Neural crest cell (in vitro differentiated cells): ENCODE measurements at regions not wholly inside any gene's neighbourhood (a gene's known extent, or its start where the extent isn't known, plus 50 kb on each side); places are given as distances from the start of the nearest gene placed in this dataset.

ENCODE experiments used
- DNase-seq: peaks from one replicate; pipeline ENCODE4 v3.0.0; 2021; ENCODE audit warnings: low read depth, mixed read lengths, low spot score
- H3K27ac Mint-ChIP-seq: one replicate; pipeline ENCODE4 v1.8.0; 2021; ENCODE audit warnings: mild to moderate bottlenecking, mixed read lengths; ENCODE audit not compliant: unreplicated experiment
- H3K27me3 Mint-ChIP-seq: 2 replicates; pipeline ENCODE4 v1.8.0; 2021; ENCODE audit warnings: low read depth, mild to moderate bottlenecking, mixed read lengths
- H3K36me3 Mint-ChIP-seq: 2 replicates; pipeline ENCODE4 v1.8.0; 2021; ENCODE audit warnings: low read depth, mild to moderate bottlenecking, mixed read lengths
- H3K4me1 Mint-ChIP-seq: 2 replicates; pipeline ENCODE4 v1.8.0; 2021; ENCODE audit warnings: mixed read lengths
- H3K4me3 Mint-ChIP-seq: one replicate; pipeline ENCODE4 v1.8.0; 2021; ENCODE audit warnings: mild to moderate bottlenecking, mixed read lengths
- H3K9me3 Mint-ChIP-seq: 2 replicates; pipeline ENCODE4 v1.8.0; 2021; ENCODE audit warnings: mixed read lengths
- CTCF ChIP-seq: fragments of 200-600 bp; sonication (generic); conservative IDR thresholded peaks from 2 replicates; pipeline ENCODE4 v1.5.0; 2021; ENCODE audit warnings: antibody characterized with exemption, mild to moderate bottlenecking

- DNase-seq: no peak
- no peak for TF ChIP-seq CTCF
- no peak overlapping the region for H3K27ac Mint-ChIP-seq
- H3K27me3 Mint-ChIP-seq: no peaks in the 10 kb centered on the region
- peaks cover 5% of the 10 kb centered on the region for H3K36me3 Mint-ChIP-seq
- H3K4me1 Mint-ChIP-seq: peaks cover 7% of the 10 kb centered on the region
- H3K4me3 Mint-ChIP-seq: no peak overlapping the region
- peaks cover 9% of the 10 kb centered on the region for H3K9me3 Mint-ChIP-seq
Measured at GRCh38 chr13:77815330-77815729, 103.3 kb downstream of the EDNRB start.
